Choroid plexus epithelial cell (primary cell): ENCODE measurements at regions not wholly inside any gene's neighbourhood (a gene's known extent, or its start where the extent isn't known, plus 50 kb on each side); places are given as distances from the start of the nearest gene placed in this dataset.
"Not testable (repeated sequence)": the region's sequence is repeated elsewhere in the genome, so short reads cannot be mapped to it uniquely, and the experiment has no call there.

Source experiments
- DNase-seq: peaks from one replicate; pipeline ENCODE4 v3.0.0-alpha.2; 2010; ENCODE audit warnings: low read depth
- H3K4me3 ChIP-seq: 2 replicates; pipeline ENCODE4 v1.5.1; 2011; ENCODE audit warnings: low read depth, mild to moderate bottlenecking, control low read depth, low read length, moderate library complexity
- TF ChIP-seq, protein P1 (sequence below): conservative IDR thresholded peaks from 2 replicates; pipeline ENCODE4 v1.5.1; 2011; ENCODE audit warnings: low read depth, mild to moderate bottlenecking, control low read depth, inconsistent platforms, low read length, moderate library complexity

- no peak for DNase-seq
- H3K4me3 ChIP-seq = no peak overlapping the region
- TF ChIP-seq, protein P1, sequence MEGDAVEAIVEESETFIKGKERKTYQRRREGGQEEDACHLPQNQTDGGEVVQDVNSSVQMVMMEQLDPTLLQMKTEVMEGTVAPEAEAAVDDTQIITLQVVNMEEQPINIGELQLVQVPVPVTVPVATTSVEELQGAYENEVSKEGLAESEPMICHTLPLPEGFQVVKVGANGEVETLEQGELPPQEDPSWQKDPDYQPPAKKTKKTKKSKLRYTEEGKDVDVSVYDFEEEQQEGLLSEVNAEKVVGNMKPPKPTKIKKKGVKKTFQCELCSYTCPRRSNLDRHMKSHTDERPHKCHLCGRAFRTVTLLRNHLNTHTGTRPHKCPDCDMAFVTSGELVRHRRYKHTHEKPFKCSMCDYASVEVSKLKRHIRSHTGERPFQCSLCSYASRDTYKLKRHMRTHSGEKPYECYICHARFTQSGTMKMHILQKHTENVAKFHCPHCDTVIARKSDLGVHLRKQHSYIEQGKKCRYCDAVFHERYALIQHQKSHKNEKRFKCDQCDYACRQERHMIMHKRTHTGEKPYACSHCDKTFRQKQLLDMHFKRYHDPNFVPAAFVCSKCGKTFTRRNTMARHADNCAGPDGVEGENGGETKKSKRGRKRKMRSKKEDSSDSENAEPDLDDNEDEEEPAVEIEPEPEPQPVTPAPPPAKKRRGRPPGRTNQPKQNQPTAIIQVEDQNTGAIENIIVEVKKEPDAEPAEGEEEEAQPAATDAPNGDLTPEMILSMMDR = no peak
These were observed 133.4 kb upstream of the JADE1 start for GRCh38 chr4:128676095-128676494.

GRCh38 chr4:128675083-128675482 lies 134.4 kb upstream of the JADE1 start:
- TF ChIP-seq, protein P1 = peak; percentile 35

GRCh38 chr4:128673159-128673558 lies 136.3 kb upstream of the JADE1 start:
- H3K4me3 ChIP-seq, DNase-seq: not testable (repeated sequence)

More at GRCh38 chr4:128675083-128675482, 134.4 kb upstream of the JADE1 start:
- H3K4me3 ChIP-seq = no peak overlapping the region
- peak; percentile 72 for DNase-seq

DNA sequence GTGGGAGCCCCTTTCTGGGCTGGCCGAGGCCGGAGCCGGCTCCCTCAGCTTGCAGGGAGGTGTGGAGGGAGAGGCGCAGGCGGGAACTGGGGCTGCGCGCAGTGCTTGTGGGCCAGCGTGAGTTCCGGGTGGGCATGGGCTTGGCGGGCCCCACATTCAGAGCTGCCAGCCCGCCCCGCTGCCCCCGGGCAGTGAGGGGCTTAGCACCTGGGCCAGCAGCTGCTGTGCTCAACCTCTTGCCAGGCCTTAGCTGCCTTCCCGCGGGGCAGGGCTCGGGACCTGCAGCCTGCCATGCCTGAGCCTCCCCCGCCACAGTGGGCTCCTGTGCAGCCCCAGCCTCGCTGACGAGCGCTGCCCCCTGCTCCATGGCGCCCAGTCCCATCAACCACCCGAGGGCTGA lies 136.9 kb upstream of the JADE1 start:
- not testable (repeated sequence) for H3K4me3 ChIP-seq, DNase-seq

DNA sequence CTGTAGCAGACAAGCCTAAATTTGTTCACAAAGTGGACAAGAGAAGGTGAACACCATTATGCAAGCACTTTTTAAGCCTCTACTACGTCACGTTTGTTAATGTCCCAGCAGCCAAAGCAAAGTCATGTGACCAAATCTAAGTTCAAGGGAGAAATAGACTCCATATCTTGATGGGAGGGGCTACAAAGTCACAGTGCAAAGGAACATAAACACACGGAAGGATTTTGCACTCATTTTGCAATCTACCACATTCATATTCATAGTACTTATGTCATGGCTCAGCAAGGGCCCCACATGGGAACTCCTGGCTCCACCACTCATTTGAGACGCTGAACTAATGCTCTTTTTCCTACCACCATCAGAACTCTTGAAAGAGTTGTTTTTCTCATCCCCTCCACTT lies 139.0 kb upstream of the JADE1 start:
- TF ChIP-seq, protein P1 = no peak

DNA sequence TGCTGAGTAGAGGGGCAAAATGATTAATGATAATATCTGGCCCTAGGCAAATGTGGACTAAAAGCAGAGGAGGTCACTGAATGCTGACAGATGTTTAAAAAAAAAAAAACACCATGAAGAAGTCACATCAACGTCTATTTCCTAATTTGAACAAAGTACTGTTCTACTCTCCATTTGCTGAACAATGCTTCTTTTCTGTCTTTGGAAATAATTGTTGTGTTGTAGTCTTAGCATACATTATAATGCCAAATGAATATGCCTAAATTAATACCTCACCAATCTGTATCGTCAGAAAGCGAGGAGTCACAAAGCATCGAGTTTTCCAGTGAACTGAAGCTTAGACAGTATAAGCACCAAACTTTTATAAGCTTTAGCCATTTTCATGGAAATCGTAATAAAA lies 140.9 kb upstream of the JADE1 start:
- no peak for DNase-seq
- TF ChIP-seq, protein P1 = no peak
- no peak overlapping the region for H3K4me3 ChIP-seq

More for the DNA sequence above, 139.0 kb upstream of the JADE1 start:
- peak; percentile 22 for DNase-seq
- H3K4me3 ChIP-seq = no peak overlapping the region

DNA sequence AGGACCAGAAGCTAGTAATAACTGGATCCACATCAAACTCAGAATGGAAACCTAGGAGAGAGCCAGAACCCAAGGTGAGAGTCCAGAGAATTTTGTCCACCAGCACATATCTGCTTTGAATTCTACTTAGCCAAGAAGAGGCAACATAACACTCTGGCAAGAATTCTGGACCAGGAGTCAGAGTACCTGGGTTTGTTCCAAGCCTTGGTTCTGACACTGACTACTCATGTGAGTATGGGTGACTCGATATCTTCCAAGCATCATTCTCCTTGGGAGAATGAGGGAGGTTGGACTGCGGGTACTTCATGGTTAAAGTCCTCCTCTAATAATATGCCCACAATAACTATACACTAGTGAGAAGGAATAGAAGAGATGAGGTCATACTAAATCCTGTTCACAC lies 144.0 kb upstream of the JADE1 start:
- no peak overlapping the region for H3K4me3 ChIP-seq
- DNase-seq = no peak
- TF ChIP-seq, protein P1 = no peak

DNA sequence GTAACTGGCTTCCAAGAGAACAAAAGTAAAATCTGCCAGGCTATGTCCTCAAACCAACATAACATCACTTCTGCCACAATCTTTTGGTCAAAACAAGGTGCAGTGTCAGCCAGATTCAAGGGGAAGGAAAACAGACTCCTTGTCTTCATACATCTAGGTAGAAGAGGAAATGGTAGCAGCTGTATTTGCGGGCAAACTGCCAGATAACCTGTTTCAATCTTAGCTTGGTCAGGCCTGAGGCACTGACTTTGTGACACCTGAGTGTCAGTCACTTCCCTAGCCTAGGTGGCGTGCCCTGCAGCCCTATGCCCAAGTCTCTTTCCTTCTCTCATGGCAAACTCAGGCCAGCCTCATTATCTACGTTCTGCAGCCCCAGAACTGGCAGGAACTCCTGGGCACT lies 146.2 kb upstream of the JADE1 start:
- TF ChIP-seq, protein P1 = no peak
- no peak for DNase-seq
- H3K4me3 ChIP-seq = no peak overlapping the region
